ENCODE measurements at regions not wholly inside any gene's neighbourhood (a gene's known extent, or its start where the extent isn't known, plus 50 kb on each side); places are given as distances from the start of the nearest gene placed in this dataset.

DNA sequence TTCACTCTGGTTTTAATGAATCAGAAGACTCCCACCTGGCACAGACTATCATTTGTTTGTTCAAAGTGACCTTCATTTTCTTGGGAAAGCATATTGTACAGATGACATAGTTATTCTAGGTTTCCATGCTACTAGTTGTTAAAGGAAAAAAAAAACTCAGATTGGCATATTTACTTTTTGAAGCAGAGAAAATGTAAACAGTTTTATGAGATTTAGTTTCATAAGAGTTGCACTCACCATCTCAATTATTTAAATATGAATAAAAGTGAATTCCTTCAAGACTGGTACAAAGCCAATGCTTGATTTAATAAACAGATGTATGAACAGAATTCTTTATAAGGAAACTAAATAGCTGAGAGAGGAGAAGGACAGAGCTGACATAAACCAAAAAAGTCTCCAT is 280.3 kb upstream of the UGT8 start:
- intact Hi-C loops (cut with DNase I) = no loop called here
- no peak for DNase-seq
- Histone ChIP-seq H3K27me3 (no peaks in the 10 kb centered on the region), H3K27ac (peak overlapping the region; percentile 54 to 61 (median 58)), H3K4me3 (no peak overlapping the region), H3K36me3 (no peaks in the 10 kb centered on the region), H3K9me3 (no peaks in the 10 kb centered on the region), H3K4me1 (peaks cover 0 to 33% (median 15%) of the 10 kb centered on the region in 4 donors)
- TF ChIP-seq POLR2A (IDR thresholded peaks at IDR 0.05) = no peak
- TF ChIP-seq POLR2AphosphoS5 (IDR thresholded peaks at IDR 0.05) = peak in 1 of 4 donors; percentile 21

DNA sequence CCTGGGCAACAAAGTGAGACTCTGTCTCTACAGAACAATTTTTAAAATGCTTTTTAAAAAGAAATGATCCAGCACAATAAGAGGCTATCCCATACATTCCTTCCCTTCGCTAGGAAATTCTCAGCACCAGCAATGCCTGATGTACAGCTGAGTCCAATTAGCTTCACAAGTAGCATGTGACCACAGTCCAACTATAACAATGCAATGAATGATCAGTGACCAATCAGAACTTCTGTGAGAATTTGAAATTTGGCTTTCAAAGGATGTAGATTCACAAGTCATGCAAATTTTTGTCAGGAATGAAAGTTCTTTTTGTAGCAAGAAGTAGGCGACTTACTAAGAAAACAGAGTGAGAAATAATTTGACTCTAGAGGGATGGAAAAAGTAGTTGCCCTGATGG is 278.5 kb upstream of the UGT8 start:
- intact Hi-C loops (cut with DNase I) = no loop called here
- Histone ChIP-seq H3K27me3 (no peaks in the 10 kb centered on the region), H3K4me1 (peaks cover 0 to 33% (median 15%) of the 10 kb centered on the region in 4 donors), H3K9me3 (no peaks in the 10 kb centered on the region), H3K4me3 (no peak overlapping the region), H3K36me3 (no peaks in the 10 kb centered on the region), H3K27ac (peak overlapping the region in 2 of 4 donors; percentile 18 to 61)
- DNase-seq = no peak
- TF ChIP-seq EP300 (IDR thresholded peaks at IDR 0.05) (no peak), POLR2AphosphoS5 (IDR thresholded peaks at IDR 0.05) (no peak), POLR2A (IDR thresholded peaks at IDR 0.05) (no peak)
- TF ChIP-seq, protein P1, sequence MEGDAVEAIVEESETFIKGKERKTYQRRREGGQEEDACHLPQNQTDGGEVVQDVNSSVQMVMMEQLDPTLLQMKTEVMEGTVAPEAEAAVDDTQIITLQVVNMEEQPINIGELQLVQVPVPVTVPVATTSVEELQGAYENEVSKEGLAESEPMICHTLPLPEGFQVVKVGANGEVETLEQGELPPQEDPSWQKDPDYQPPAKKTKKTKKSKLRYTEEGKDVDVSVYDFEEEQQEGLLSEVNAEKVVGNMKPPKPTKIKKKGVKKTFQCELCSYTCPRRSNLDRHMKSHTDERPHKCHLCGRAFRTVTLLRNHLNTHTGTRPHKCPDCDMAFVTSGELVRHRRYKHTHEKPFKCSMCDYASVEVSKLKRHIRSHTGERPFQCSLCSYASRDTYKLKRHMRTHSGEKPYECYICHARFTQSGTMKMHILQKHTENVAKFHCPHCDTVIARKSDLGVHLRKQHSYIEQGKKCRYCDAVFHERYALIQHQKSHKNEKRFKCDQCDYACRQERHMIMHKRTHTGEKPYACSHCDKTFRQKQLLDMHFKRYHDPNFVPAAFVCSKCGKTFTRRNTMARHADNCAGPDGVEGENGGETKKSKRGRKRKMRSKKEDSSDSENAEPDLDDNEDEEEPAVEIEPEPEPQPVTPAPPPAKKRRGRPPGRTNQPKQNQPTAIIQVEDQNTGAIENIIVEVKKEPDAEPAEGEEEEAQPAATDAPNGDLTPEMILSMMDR (IDR thresholded peaks at IDR 0.05) = no peak
- 89 to 93% methylated on average over 2 of the region's 2 CpGs for WGBS, 2 donors

DNA sequence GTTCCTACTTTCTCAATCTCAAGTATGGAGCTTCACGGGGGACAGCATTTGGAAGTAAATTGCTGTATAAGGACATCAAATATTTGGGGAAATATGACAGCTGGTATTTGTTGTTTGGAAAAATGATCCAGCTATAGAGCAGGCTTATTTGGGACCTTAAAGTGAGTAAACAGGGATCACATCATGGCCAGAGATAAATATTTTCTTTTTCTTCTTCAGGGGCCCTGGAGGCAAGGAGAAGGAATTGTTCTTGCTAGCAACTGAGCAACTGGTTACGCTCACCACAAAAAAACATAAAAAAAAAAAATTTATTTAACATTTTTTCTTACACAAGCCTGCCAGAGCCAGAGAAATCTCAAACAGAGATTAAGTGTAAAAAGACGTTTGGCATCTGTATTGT is 277.2 kb upstream of the UGT8 start:
- 74 to 84% methylated on average over 3 of the region's 3 CpGs for WGBS, 2 donors

DNA sequence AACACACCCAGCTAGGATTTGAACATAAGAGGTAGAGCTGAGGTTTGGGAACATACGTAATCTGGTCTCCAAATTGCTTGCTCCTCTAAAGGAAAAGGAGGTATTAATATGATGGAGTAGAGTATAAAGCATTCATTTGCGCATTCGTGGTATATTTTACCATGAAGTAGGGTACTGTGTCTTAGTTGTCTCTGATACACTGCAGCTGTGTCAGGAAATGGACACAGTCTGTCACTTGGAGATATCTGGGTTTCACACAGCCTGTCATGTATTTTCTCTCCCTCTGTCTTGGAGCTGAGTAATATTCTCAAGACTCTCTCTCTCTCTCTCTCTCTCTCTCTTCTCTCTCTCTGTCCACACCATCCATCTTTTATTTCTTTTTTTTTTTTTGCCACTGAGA is 274.8 kb upstream of the UGT8 start:
- TF ChIP-seq, protein P1 (IDR thresholded peaks at IDR 0.05) = no peak
- no peak for TF ChIP-seq POLR2AphosphoS5 (IDR thresholded peaks at IDR 0.05)
- no peak for TF ChIP-seq EP300 (IDR thresholded peaks at IDR 0.05)
- no peak for TF ChIP-seq POLR2A (IDR thresholded peaks at IDR 0.05)
- Histone ChIP-seq H3K36me3 (no peaks in the 10 kb centered on the region), H3K27me3 (no peaks in the 10 kb centered on the region), H3K9me3 (no peaks in the 10 kb centered on the region), H3K4me1 (peaks cover 0 to 21% (median 6%) of the 10 kb centered on the region in 4 donors), H3K4me3 (no peak overlapping the region), H3K27ac (no peak overlapping the region)
- DNase-seq = no peak
- WGBS, 2 donors = 64 to 71% methylated on average over 3 of the region's 3 CpGs
- intact Hi-C loops (cut with DNase I) = no loop called here

More for the DNA sequence above, 277.2 kb upstream of the UGT8 start:
- DNase-seq = no peak
- no peak overlapping the region for H3K27ac ChIP-seq
- H3K36me3 ChIP-seq = no peaks in the 10 kb centered on the region
- peaks cover 0 to 33% (median 15%) of the 10 kb centered on the region in 4 donors for H3K4me1 ChIP-seq
- no peak for TF ChIP-seq POLR2A (IDR thresholded peaks at IDR 0.05)
- no peak for TF ChIP-seq POLR2AphosphoS5 (IDR thresholded peaks at IDR 0.05)
- TF ChIP-seq, protein P1 (IDR thresholded peaks at IDR 0.05) = no peak
- no peak for TF ChIP-seq EP300 (IDR thresholded peaks at IDR 0.05)
- no peak overlapping the region for H3K4me3 ChIP-seq
- no peaks in the 10 kb centered on the region for H3K9me3 ChIP-seq
- intact Hi-C loops (cut with DNase I) = no loop called here
- no peaks in the 10 kb centered on the region for H3K27me3 ChIP-seq

DNA sequence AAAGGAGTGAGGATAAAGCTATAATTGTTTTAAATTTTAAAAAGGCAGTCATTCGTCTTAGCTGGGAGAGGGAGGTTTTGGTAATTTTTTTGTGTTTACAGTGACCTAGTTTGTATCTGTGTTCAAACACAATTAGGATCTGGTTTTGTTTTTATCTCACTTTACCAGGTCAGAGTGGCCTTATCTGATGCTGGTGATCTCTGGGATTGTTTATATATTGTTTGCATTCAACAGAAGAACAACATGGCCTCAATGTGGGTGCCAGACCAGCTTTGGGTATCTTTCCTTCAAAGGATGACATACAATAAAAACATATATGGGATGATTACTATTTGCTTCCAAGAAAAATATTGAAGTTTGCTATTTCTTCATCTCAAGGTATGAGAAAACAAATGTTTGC is 272.2 kb upstream of the UGT8 start:
- DNase-seq = no peak
- no peak overlapping the region for H3K4me3 ChIP-seq
- no peaks in the 10 kb centered on the region for H3K36me3 ChIP-seq
- no peaks in the 10 kb centered on the region for H3K9me3 ChIP-seq
- WGBS, 2 donors = 54 to 74% methylated on average over 1 of the region's 1 CpG
- no peak for TF ChIP-seq POLR2A (IDR thresholded peaks at IDR 0.05)
- TF ChIP-seq, protein P1 (IDR thresholded peaks at IDR 0.05) = no peak
- no peak for TF ChIP-seq POLR2AphosphoS5 (IDR thresholded peaks at IDR 0.05)
- no peak for TF ChIP-seq EP300 (IDR thresholded peaks at IDR 0.05)
- intact Hi-C loops (cut with DNase I) = no loop called here
- peaks cover 0 to 7% (median 0%) of the 10 kb centered on the region in 4 donors for H3K4me1 ChIP-seq
- H3K27me3 ChIP-seq = no peaks in the 10 kb centered on the region
- H3K27ac ChIP-seq = no peak overlapping the region

Measured in sigmoid colon (tissue), 6 donors.